Activated naive CD8-positive, alpha-beta T cell treated with anti-CD3 and anti-CD28 coated beads for 36 hours (primary cell): ENCODE measurements at regions not wholly inside any gene's neighbourhood (a gene's known extent, or its start where the extent isn't known, plus 50 kb on each side); places are given as distances from the start of the nearest gene placed in this dataset.
"Not testable (repeated sequence)": the region's sequence is repeated elsewhere in the genome, so short reads cannot be mapped to it uniquely, and the experiment has no call there.

Experiments used
- DNase-seq: peaks from one replicate; pipeline ENCODE4 v3.0.0; 2021
- H3K27ac Mint-ChIP-seq: one replicate; pipeline ENCODE4 v1.8.0; 2022; ENCODE audit warnings: mild to moderate bottlenecking, moderate library complexity, mixed read lengths
- H3K27me3 Mint-ChIP-seq: one replicate; pipeline ENCODE4 v1.8.0; 2022; ENCODE audit warnings: mild to moderate bottlenecking, mixed read lengths
- H3K36me3 Mint-ChIP-seq: one replicate; pipeline ENCODE4 v1.8.0; 2021; ENCODE audit warnings: mild to moderate bottlenecking, mixed read lengths
- H3K4me1 Mint-ChIP-seq: one replicate; pipeline ENCODE4 v1.8.0; 2021; ENCODE audit warnings: mixed read lengths
- H3K4me3 Mint-ChIP-seq: one replicate; pipeline ENCODE4 v1.8.0; 2022; ENCODE audit warnings: mild to moderate bottlenecking, moderate library complexity, mixed read lengths
- H3K9me3 Mint-ChIP-seq: one replicate; pipeline ENCODE4 v1.8.0; 2022; ENCODE audit warnings: mixed read lengths

DNA sequence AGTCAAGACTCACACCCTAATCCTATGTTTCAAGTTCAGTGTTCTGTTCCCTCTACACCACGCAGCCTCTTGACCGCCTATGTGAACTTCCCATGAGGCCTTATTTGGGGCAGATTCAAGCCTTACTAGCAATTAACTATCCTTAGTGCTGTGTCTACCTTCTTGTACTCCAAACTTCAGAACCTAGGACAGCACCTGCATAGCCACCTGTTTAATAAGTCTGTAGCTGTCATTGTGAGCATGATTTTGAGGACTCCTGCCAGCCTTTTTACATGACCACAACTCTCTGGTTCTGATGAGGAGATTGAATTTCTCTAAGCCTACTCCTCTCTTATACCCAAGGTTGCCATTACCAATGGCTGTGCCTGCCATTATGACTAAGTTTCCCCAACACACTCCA, 50.8 kb upstream of the PCSK1 start:
- H3K27ac Mint-ChIP-seq, result no peak overlapping the region
- no peaks in the 10 kb centered on the region for H3K36me3 Mint-ChIP-seq
- H3K4me1 Mint-ChIP-seq, result no peaks in the 10 kb centered on the region
- H3K9me3 Mint-ChIP-seq, result no peaks in the 10 kb centered on the region
- H3K27me3 Mint-ChIP-seq, result peaks cover 9% of the 10 kb centered on the region
- DNase-seq, result no peak
- H3K4me3 Mint-ChIP-seq, result no peak overlapping the region

DNA sequence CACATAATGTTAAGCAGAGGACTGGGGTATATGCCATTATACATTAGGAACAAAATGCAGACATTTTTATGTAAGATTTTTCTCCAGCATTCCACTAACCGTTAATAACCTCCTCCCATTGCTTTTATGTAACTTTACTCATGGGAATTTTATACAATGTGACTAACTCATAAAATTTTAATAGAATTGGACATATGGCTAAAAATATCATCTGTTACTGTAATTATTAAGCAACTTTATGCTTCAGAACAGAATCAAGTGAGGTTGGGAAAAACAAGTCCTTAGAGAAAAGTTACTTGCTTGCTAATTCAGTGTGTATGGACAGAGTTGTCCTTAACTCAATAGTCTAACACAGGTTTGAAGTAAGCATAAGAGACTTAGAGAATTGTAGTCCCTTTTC, 54.8 kb upstream of the PCSK1 start:
- Mint-ChIP-seq H3K27ac (no peak overlapping the region), H3K27me3 (peaks cover 11% of the 10 kb centered on the region)
- DNase-seq, result no peak

DNA sequence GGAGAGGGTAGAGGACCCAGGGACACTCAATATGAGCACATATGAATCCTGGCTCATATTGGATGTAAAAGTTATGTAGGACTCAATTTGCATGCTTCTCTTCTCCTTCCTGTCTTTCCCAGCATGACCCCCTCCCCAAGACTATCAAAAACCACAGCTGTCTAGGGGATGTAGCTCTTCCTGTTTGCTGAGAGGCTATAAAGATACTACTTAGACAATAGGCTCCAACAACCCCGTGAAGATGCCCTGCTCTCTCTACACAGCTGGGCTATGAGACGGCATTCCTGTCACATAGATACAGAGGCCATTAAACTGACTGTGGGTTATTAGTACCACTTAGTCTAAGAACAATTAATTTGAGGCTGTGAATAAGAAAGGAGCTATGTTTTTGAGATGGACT, 56.5 kb upstream of the PCSK1 start:
- Mint-ChIP-seq H3K9me3 (peaks cover 3% of the 10 kb centered on the region), H3K27ac (no peak overlapping the region), H3K4me1 (no peaks in the 10 kb centered on the region), H3K4me3 (no peak overlapping the region), H3K27me3 (peaks cover 11% of the 10 kb centered on the region), H3K36me3 (no peaks in the 10 kb centered on the region)
- DNase-seq, result no peak

More for the DNA sequence above, 54.8 kb upstream of the PCSK1 start:
- H3K4me3 Mint-ChIP-seq, result no peak overlapping the region
- no peaks in the 10 kb centered on the region for H3K9me3 Mint-ChIP-seq
- H3K4me1 Mint-ChIP-seq, result no peaks in the 10 kb centered on the region
- no peaks in the 10 kb centered on the region for H3K36me3 Mint-ChIP-seq

DNA sequence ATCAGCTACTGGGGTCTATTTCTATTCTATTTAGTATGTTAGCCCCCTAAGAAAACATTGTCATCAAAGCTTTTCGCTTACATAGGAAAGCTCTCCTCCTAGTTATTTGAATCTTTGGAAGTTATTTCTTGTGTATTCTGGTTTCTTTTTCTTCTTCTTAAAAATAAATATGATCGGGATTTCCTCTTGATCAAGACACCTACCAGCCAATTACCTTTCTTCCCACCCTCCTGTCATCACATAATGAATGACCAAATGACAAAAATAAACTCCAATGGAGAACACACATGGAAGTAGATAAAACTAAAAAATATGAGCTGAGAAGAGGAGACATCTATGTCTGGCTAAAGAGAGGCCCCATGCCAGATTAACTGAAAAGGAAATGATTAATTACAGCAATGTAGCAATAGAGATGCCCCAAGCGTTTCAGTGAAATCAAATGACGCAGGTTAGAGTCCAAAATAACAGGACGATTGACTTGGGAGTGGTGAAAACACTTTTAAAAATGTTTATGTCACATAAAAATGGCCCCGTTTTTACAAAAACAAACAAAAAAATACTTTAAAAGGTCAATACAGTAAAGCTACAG, 59.5 kb upstream of the PCSK1 start:
- Mint-ChIP-seq H3K4me3 (no peak overlapping the region), H3K27ac (no peak overlapping the region), H3K27me3 (peaks cover 6% of the 10 kb centered on the region), H3K9me3 (peaks cover 8% of the 10 kb centered on the region), H3K36me3 (no peaks in the 10 kb centered on the region), H3K4me1 (no peaks in the 10 kb centered on the region)
- no peak for DNase-seq

DNA sequence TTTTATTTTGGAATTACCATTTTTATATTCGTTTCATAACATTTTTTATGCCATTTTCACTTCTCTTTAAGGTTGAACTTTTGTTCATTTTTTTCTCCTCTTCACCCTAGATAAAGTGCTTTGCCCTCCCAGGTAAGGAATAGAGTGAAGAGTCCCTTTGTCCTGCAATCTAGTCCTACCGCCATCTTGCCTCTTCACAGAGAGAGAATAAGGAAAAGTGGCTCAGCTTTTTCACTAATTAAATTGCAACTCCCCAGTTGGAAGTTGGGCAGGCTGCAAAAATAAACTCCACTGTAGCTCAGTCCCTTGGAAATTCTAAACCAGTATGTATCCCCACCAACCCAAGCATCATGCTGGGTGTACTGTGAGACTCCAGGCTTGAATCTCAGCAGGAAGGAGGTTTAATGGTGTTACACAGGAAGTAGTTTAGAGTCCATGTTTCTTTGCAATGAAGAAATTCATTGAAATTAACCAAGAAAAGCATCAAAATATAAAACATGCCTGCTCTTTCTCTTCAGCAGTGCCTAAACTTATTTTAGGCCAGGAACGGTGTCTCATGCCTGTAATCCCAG, 60.3 kb upstream of the PCSK1 start:
- H3K9me3 Mint-ChIP-seq, result peaks cover 8% of the 10 kb centered on the region
- no peak overlapping the region for H3K27ac Mint-ChIP-seq
- no peaks in the 10 kb centered on the region for H3K4me1 Mint-ChIP-seq
- H3K4me3 Mint-ChIP-seq, result no peak overlapping the region
- no peak for DNase-seq
- no peaks in the 10 kb centered on the region for H3K36me3 Mint-ChIP-seq
- H3K27me3 Mint-ChIP-seq, result peaks cover 5% of the 10 kb centered on the region

DNA sequence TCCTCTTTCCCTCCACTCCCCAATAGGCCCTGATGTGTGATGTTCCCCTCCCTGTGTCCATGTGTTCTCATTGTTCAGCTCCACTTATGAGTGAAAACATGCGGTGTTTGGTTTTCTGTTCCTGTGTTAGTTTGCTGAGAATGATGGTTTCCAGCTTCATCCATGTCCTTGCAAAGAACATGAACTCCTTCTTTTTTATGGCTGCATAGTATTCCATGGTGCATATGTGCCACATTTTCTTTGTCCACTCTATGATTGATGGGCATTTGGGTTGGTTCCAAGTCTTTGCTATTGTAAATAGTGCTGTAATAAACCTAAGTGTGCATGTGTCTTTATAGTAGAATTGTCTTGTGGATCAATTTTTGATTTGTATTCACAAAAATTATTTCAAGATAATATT, 62.4 kb upstream of the PCSK1 start:
- not testable (repeated sequence) for H3K27me3 Mint-ChIP-seq, H3K36me3 Mint-ChIP-seq, DNase-seq, H3K4me1 Mint-ChIP-seq, H3K9me3 Mint-ChIP-seq, H3K4me3 Mint-ChIP-seq, H3K27ac Mint-ChIP-seq

DNA sequence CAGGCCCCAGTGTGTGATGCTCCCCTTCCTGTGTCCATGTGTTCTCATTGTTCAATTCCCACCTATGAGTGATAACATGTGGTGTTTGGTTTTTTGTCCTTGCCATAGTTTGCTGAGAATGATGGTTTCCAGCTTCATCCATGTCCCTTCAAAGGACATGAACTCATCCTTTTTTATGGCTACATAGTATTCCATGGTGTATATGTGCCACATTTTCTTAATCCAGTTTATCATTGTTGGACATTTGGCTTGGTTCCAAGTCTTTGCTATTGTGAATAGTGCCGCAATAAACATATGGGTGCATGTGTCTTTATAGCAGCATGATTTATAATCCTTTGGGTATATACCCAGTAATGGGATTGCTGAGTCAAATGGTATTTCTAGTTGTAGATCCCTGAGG, 64.0 kb upstream of the PCSK1 start:
- H3K4me3 Mint-ChIP-seq, H3K27me3 Mint-ChIP-seq, H3K4me1 Mint-ChIP-seq, DNase-seq, H3K36me3 Mint-ChIP-seq, H3K27ac Mint-ChIP-seq, H3K9me3 Mint-ChIP-seq: not testable (repeated sequence)

DNA sequence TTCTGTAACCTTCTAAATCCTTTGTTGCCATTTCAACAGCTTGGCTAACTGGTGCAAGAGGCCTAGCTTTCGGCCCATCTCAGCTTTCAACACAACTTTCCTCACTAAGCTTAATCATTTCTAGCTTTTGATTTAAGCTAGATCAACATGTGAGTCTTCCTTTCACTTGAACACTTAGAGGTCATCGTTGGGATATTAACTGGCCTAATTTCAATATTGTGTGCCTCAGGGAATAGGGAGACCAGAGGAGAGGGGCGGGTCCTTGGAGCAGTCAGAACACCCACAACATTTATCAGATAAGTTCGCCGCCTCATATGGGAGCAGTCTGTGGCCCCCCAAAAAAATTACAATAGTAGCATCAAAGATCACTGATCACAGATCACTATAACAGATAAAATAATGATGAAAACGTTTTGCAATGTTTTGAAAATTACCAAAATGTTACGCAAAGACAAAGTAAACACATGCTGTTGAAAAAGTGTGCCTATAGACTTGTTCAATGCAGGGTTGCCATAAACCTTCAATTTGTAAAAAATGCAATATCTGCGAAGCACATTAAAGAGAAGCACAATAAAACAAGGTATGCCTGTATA, 66.8 kb upstream of the PCSK1 start:
- Mint-ChIP-seq H3K27ac (no peak overlapping the region), H3K36me3 (no peaks in the 10 kb centered on the region), H3K4me3 (no peak overlapping the region), H3K27me3 (no peaks in the 10 kb centered on the region), H3K9me3 (peaks cover 5% of the 10 kb centered on the region), H3K4me1 (no peaks in the 10 kb centered on the region)
- DNase-seq, result no peak

DNA sequence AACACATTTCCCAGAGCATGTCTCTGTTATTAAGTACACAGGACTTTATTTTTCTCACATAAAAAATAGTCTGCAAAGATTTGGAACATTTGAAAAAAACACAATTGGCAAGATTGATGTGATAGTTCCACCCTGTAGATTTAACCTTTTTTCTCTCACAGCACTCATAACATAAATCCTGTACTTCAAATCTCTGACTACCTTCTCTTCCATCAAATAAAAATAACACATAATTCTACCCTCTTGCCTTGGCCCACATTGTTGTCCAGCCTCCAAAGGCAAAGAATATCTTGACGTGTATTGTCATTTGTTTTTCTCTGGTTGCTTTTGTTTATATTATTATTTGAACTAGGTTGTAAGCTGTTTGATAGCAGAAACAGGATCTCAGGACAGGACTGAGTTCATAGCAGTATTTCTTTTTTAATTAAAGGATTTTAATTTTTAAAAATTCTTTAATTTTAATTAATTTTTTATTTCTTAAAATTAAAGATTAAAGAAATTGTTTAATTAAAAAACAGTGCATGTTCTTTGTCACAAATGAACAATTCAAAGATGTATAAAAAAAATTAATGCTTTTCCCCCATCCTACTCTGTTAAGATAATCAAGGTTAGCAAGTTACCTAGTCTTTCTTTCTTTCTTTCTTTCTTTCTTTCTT, 69.1 kb upstream of the PCSK1 start:
- Mint-ChIP-seq H3K4me3 (no peak overlapping the region), H3K27me3 (no peaks in the 10 kb centered on the region), H3K4me1 (no peaks in the 10 kb centered on the region), H3K36me3 (no peaks in the 10 kb centered on the region), H3K27ac (no peak overlapping the region), H3K9me3 (no peaks in the 10 kb centered on the region)
- DNase-seq, result no peak

DNA sequence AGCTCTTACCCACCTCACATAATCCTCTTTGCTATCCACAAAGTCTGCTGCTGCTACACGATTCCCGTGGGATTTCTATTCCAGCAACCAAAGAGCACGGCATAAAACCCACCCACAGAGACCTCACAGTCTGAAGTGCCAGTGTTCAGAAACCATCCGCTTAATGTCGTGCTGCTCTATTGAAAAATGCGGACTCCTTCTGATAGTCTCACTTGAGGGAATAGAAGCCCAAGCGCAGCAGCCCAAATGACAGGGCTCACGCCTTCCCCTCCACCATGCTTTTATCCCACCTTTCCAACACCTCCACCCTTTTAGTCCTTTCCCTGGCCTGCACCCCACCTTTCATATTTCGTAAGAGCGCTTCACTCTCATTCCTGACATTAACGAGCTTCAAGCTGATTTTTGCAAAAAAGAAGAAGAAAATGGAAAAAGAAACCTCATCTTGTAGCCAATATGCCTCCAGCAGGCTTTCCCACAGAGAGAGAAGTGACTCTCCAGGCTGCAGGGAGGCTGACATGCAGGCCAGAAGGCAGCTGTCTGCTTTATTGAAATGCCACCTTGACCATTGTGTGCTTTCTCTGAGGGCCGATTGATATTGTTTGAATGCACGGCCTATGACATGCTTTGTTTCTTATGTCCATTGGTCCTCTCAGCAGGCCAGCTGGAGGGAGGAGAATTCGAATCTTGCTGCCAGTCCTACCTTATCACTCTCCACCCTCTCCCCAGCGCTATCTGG, 70.6 kb upstream of the PCSK1 start:
- Mint-ChIP-seq H3K36me3 (no peaks in the 10 kb centered on the region), H3K27me3 (no peaks in the 10 kb centered on the region), H3K4me3 (no peak overlapping the region), H3K9me3 (no peaks in the 10 kb centered on the region), H3K4me1 (no peaks in the 10 kb centered on the region), H3K27ac (no peak overlapping the region)
- no peak for DNase-seq

DNA sequence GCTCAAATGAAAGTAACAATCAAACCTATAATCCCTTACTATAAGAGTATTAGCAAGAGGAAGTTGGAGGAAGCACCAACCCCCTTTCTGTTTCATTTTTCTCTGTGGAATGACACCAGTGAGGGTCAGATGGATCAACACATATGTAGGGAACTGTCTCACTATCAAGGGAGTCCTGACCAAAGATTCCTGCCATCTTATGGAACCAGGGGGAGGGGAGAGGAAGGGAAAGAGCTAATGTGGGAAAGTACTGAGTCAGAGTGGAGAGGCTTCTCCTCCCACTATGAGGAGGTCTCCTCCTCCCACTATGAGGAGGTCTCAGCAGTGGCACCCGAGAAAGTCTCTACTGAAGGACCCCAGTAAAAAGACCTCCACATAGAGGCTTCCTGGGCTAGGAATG, 73.3 kb upstream of the PCSK1 start:
- no peak overlapping the region for H3K27ac Mint-ChIP-seq
- no peak overlapping the region for H3K4me3 Mint-ChIP-seq
- H3K36me3 Mint-ChIP-seq, result no peaks in the 10 kb centered on the region
- H3K9me3 Mint-ChIP-seq, result no peaks in the 10 kb centered on the region
- H3K27me3 Mint-ChIP-seq, result peaks cover 4% of the 10 kb centered on the region
- DNase-seq, result no peak
- peaks cover 5% of the 10 kb centered on the region for H3K4me1 Mint-ChIP-seq

DNA sequence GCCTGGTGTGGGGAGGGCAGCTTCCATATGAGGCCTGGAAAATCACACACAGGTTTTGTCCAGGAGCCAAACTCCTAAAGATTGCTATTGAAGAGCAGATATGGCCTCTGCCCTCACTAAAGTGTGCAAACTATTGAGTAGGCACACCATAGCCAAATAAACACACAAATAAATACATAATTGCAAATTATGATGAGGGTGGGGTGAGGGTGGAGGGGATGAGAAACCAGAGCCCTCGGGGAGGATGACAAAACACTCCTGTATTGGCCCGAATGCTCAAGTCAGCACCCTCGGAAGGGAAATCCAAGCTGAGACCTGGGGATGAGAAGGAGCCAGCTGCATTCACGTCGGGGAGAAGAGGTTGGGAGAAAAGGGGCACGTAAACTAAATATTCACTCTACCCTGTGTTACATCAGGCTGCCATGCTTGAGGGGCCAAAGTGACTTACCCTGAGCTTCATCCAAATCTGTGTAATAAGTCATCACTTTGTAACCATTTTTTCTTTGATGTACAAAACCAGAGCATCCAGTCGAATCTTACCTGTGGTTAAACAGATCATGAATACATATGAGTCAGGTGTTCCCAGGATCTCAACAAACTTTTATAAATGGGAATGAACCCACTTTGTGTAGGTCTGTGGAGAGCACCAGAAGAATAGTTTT, 73.9 kb upstream of the PCSK1 start:
- peaks cover 5% of the 10 kb centered on the region for H3K4me1 Mint-ChIP-seq
- no peaks in the 10 kb centered on the region for H3K9me3 Mint-ChIP-seq
- no peak overlapping the region for H3K27ac Mint-ChIP-seq
- DNase-seq, result no peak
- H3K27me3 Mint-ChIP-seq, result peaks cover 4% of the 10 kb centered on the region
- H3K4me3 Mint-ChIP-seq, result no peak overlapping the region
- H3K36me3 Mint-ChIP-seq, result no peaks in the 10 kb centered on the region

DNA sequence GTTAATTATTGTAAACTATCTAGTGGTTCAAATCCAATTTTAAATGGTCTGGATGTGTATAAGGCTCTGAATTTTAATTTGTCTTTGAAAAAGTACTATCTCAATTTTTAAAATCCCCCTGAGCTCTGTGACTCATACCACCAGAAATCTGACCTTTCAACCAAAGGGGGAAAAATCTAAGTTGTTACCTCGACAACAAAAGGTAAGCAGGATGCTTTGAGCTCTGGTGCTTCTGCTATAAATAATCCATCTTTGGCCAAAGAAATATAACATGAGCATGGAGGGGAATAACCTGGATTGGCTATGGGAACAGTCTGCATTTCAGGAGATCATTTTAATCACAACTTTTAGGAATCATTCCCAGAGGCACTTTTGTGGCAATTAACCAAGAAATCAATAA, 76.3 kb upstream of the PCSK1 start:
- Mint-ChIP-seq H3K4me1 (peaks cover 5% of the 10 kb centered on the region), H3K36me3 (no peaks in the 10 kb centered on the region), H3K4me3 (no peak overlapping the region), H3K27me3 (peaks cover 4% of the 10 kb centered on the region), H3K27ac (no peak overlapping the region), H3K9me3 (no peaks in the 10 kb centered on the region)
- no peak for DNase-seq

DNA sequence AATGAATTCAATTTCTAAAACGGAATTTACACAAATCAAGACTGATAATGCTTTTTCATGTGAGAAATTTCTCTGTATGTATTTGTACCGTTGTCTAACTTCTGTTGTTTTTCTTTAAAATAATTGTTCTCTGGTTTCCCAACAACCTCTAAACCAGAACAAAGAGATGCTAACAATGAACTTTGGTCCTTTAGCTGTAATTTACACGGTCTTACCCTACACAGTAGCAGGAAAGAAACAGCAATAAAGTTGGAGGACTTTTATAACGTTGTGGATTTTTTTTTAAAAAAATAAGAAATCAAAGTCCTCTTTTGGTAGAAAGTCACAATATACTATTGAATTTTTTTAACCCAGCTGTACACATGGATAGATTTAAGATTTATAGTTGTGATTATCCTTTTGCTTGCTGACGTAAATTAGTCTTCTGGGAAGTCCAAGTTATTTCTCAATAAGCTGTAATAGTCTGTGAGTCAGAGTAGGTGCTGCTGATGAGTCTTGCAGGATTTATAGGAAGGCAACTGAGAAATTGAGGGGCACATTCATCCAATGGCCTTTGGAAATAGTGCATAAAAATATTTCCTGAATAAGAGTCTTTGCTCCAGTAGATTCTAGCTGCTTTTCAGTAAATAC, 76.8 kb upstream of the PCSK1 start:
- no peaks in the 10 kb centered on the region for H3K36me3 Mint-ChIP-seq
- no peaks in the 10 kb centered on the region for H3K9me3 Mint-ChIP-seq
- H3K27me3 Mint-ChIP-seq, result peaks cover 4% of the 10 kb centered on the region
- no peak overlapping the region for H3K27ac Mint-ChIP-seq
- no peak for DNase-seq
- H3K4me1 Mint-ChIP-seq, result peaks cover 5% of the 10 kb centered on the region
- H3K4me3 Mint-ChIP-seq, result no peak overlapping the region
